SK-N-MC (cell line): ENCODE measurements at regions not wholly inside any gene's neighbourhood (a gene's known extent, or its start where the extent isn't known, plus 50 kb on each side); places are given as distances from the start of the nearest gene placed in this dataset.

Experiments
- EZH2 ChIP-seq: fragments of 200-600 bp; sonication (generic); IDR thresholded peaks from one replicate; pipeline ENCODE4 v1.6.1; 2017; ENCODE audit warnings: antibody characterized with exemption
- FOXP2 ChIP-seq: optimal IDR thresholded peaks from 2 replicates; pipeline ENCODE3; 2011; ENCODE audit warnings: mild to moderate bottlenecking, moderate library complexity; ENCODE audit not compliant: insufficient read depth; ENCODE audit errors: extremely low read length, control extremely low read depth
- POLR2AphosphoS5 ChIP-seq: IDR thresholded peaks from 2 replicates; pipeline ENCODE4 v1.6.1; 2012; ENCODE audit warnings: mild to moderate bottlenecking, low read depth, low read length, borderline replicate concordance

DNA sequence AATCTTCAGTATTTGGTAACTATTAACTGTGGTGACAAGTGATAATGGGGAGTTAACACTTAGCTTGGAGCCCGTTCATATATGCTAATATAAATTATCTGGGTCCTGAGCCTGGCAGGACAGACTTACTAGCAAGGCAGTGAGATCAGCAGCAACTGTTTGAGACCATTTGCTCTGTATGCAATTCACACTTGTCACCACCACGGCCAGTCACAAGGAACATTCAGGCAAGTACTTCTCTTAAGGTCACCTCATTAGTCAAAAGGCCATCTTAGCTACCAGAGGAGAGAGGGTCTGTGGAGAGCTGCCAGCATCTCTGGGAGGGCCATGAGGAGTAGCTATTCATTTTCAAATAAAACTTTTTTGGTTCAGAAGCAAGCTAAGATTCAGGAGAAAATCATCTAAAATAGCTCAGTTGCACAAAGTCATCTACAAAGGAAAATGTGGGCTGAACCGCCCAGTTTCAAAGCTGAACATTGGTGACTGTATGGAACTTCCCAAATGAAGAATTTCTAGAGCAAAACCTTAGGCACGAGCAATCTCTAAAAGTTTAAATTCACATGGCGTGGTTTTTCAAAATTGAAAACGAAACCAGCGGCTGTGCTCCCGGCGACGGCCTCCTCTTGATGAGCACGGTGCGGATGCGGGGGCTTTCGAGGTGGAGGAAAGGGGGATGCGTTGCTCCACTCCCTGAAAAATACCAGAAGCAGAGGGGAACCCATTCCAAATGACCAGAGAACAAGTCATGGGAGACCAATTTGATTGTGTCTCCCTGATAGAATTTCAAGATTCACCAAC, 233.5 kb upstream of the MGMT start:
- TF ChIP-seq EZH2 (no peak), POLR2AphosphoS5 (no peak), FOXP2 (no peak)
